A549 (cell line): ENCODE measurements at regions not wholly inside any gene's neighbourhood (a gene's known extent, or its start where the extent isn't known, plus 50 kb on each side); places are given as distances from the start of the nearest gene placed in this dataset.

ENCODE experiments used
- ATAC-seq, 2 experiments: fragments of 200-7000 bp in 1 of 2; fragments of >200 bp in 1 of 2; cut with Nextera tagmentation in 1 of 2; cut with Tn5 transposase in 1 of 2; 3 replicates each; pipeline versions ENCODE4 v1.8.0 to v1.9.1; 2018 to 2020; ENCODE audit warnings: mild to moderate bottlenecking in 1 of 2, moderate library complexity in 1 of 2
- CTCF ChIA-PET: fragments of 300-600 bp; sonication (Branson Sonifier 250); formaldehyde crosslinking; extraction: SDS; loops from one replicate; lab custom pipeline; 2021; ENCODE audit warnings: antibody characterized with exemption, inconsistent platforms; lab: Yijun Ruan, JAX
- POLR2A ChIA-PET: fragments of 350-600 bp; formaldehyde crosslinking; extraction: SDS; loops from one replicate; lab custom pipeline; 2021; ENCODE audit warnings: antibody characterized with exemption, inconsistent platforms; lab: Yijun Ruan, JAX
- DNase-seq, 2 experiments: peaks; one replicate each; pipeline versions ENCODE4 v3.0.0 to v3.0.0-alpha.2; 2011 to 2016; ENCODE audit warnings: low read depth in 1 of 2, low spot score in 1 of 2
- FAIRE-seq: peaks from 2 replicates; lab custom pipeline; 2011; peaks lifted over from hg19 to GRCh38; lab: Jason Lieb, UNC
- H3K27ac ChIP-seq, 2 experiments: fragments of >200 bp; sonication (Bioruptor Twin); formaldehyde crosslinking; 3 replicates each; pipeline ENCODE4 v1.5.1; 2016 to 2017
- H3K4me1 ChIP-seq: fragments of >200 bp; sonication (Bioruptor Twin); formaldehyde crosslinking; 3 replicates; pipeline ENCODE4 v1.6.1; 2016
- H3K4me2 ChIP-seq: fragments of >200 bp; sonication (Bioruptor Twin); formaldehyde crosslinking; 3 replicates; pipeline ENCODE4 v1.6.1; 2016
- H3K4me3 ChIP-seq: fragments of >200 bp; sonication (Bioruptor Twin); formaldehyde crosslinking; 3 replicates; pipeline ENCODE4 v1.5.1; 2016
- H3K9me3 ChIP-seq: fragments of >200 bp; sonication (Bioruptor Twin); formaldehyde crosslinking; 3 replicates; pipeline ENCODE4 v1.6.1; 2016
- BCL3 ChIP-seq: fragments of >200 bp; sonication (Bioruptor Twin); formaldehyde crosslinking; IDR thresholded peaks from 3 replicates; pipeline ENCODE4 v1.6.1; 2016
- BHLHE40 ChIP-seq: IDR thresholded peaks from 2 replicates; pipeline ENCODE4 v1.6.1; 2012; ENCODE audit warnings: low read depth, low read length, inconsistent platforms
- CBX2 ChIP-seq: fragments of 200-600 bp; sonication (generic); IDR thresholded peaks from 2 replicates; pipeline ENCODE4 v1.6.1; 2016; ENCODE audit warnings: low read depth, mild to moderate bottlenecking, borderline replicate concordance
- CEBPB ChIP-seq, 2 experiments: fragments of >200 bp in 1 of 2; sonication (Bioruptor Twin) in 1 of 2; formaldehyde crosslinking in 1 of 2; IDR thresholded peaks; 2 replicates each; pipeline ENCODE4 v1.6.1; 2012 to 2016
- CHD4 ChIP-seq: fragments of 200-600 bp; sonication (generic); IDR thresholded peaks from 2 replicates; pipeline ENCODE4 v1.6.1; 2016; ENCODE audit warnings: antibody characterized with exemption, mild to moderate bottlenecking, borderline replicate concordance
- CTCF ChIP-seq: fragments of >200 bp; sonication (Bioruptor Twin); formaldehyde crosslinking; IDR thresholded peaks from 3 replicates; pipeline ENCODE4 v1.5.1; 2016
- E2F6 ChIP-seq: IDR thresholded peaks from 2 replicates; pipeline ENCODE4 v1.6.1; 2012; ENCODE audit warnings: low read depth, borderline replicate concordance
- EHMT2 ChIP-seq: fragments of 200-600 bp; sonication (generic); IDR thresholded peaks from 2 replicates; pipeline ENCODE4 v1.6.1; 2016; ENCODE audit warnings: antibody characterized with exemption, low read depth, mild to moderate bottlenecking, moderate library complexity
- ELK1 ChIP-seq: fragments of 150-350 bp; IDR thresholded peaks from 2 replicates; pipeline ENCODE4 v1.6.1; 2014; ENCODE audit warnings: low read depth, mild to moderate bottlenecking, low read length
- ESRRA ChIP-seq: fragments of 150-350 bp; IDR thresholded peaks from 2 replicates; pipeline ENCODE4 v1.6.1; 2014; ENCODE audit warnings: mild to moderate bottlenecking, low read length, borderline replicate concordance
- FOSB ChIP-seq: fragments of 250-450 bp; sonication (Bioruptor Pico); IDR thresholded peaks from 2 replicates; pipeline ENCODE4 v1.5.0; 2020; ENCODE audit warnings: mild to moderate bottlenecking, moderate library complexity
- HDAC2 ChIP-seq: fragments of 200-600 bp; sonication (generic); IDR thresholded peaks from 2 replicates; pipeline ENCODE4 v1.6.1; 2016
- HES2 ChIP-seq: fragments of >200 bp; sonication (Bioruptor Twin); formaldehyde crosslinking; IDR thresholded peaks from 2 replicates; pipeline ENCODE4 v1.6.1; 2016
- JUNB ChIP-seq: fragments of >200 bp; sonication (Bioruptor Twin); formaldehyde crosslinking; IDR thresholded peaks from 2 replicates; pipeline ENCODE4 v1.6.1; 2016
- KDM1A ChIP-seq: fragments of 200-600 bp; sonication (generic); IDR thresholded peaks from 2 replicates; pipeline ENCODE4 v1.6.1; 2016; ENCODE audit warnings: low read depth, mild to moderate bottlenecking
- MAX ChIP-seq: IDR thresholded peaks from 2 replicates; pipeline ENCODE4 v1.6.1; 2012
- NR3C1 ChIP-seq: fragments of >200 bp; sonication (Bioruptor Twin); formaldehyde crosslinking; IDR thresholded peaks from 3 replicates; pipeline ENCODE4 v1.6.1; 2017
- PHF8 ChIP-seq: fragments of 200-600 bp; sonication (generic); IDR thresholded peaks from 2 replicates; pipeline ENCODE4 v1.6.1; 2016; ENCODE audit warnings: low read depth, mild to moderate bottlenecking, antibody characterized with exemption, moderate library complexity, borderline replicate concordance
- POLR2AphosphoS2 ChIP-seq: conservative IDR thresholded peaks from 2 replicates; pipeline ENCODE4 v1.6.1; 2012; ENCODE audit warnings: low read length, improper control_type of control experiment, inconsistent platforms
- RAD21 ChIP-seq, 2 experiments: fragments of >200 bp in 1 of 2; sonication (Bioruptor Twin) in 1 of 2; formaldehyde crosslinking in 1 of 2; IDR thresholded peaks in 1 of 2; conservative IDR thresholded peaks in 1 of 2; 2 replicates in 1 of 2; 3 replicates in 1 of 2; pipeline ENCODE4 v1.6.1; 2012 to 2018; ENCODE audit warnings: inconsistent platforms in 1 of 2
- RARB ChIP-seq: fragments of 250-450 bp; sonication (Bioruptor Pico); IDR thresholded peaks from 2 replicates; pipeline ENCODE4 v1.8.0; 2021; ENCODE audit warnings: mild to moderate bottlenecking, moderate library complexity
- RFX5 ChIP-seq: fragments of 450-650 bp; IDR thresholded peaks from 2 replicates; pipeline ENCODE4 v1.7.1; 2014; ENCODE audit warnings: antibody characterized with exemption, mild to moderate bottlenecking, moderate library complexity
- SREBF2 ChIP-seq: fragments of 450-650 bp; IDR thresholded peaks from 2 replicates; pipeline ENCODE4 v1.6.1; 2014; ENCODE audit warnings: mild to moderate bottlenecking, moderate library complexity
- TFCP2L1 ChIP-seq: fragments of 250-450 bp; sonication (Bioruptor Pico); IDR thresholded peaks from 2 replicates; pipeline ENCODE4 v1.5.0; 2021; ENCODE audit warnings: mild to moderate bottlenecking
- TP53 ChIP-seq: fragments of 250-450 bp; sonication (Bioruptor Pico); IDR thresholded peaks from 2 replicates; pipeline ENCODE4 v1.5.0; 2021; ENCODE audit warnings: mild to moderate bottlenecking, moderate library complexity
- USF2 ChIP-seq: fragments of 450-650 bp; IDR thresholded peaks from 2 replicates; pipeline ENCODE4 v1.6.1; 2014; ENCODE audit warnings: antibody characterized with exemption
- ZFP36 ChIP-seq: fragments of 450-650 bp; IDR thresholded peaks from 2 replicates; pipeline ENCODE4 v1.6.1; 2014; ENCODE audit warnings: borderline replicate concordance; ENCODE audit not compliant: partially characterized antibody
- ZSCAN20 ChIP-seq: fragments of 250-450 bp; sonication (Bioruptor Pico); IDR thresholded peaks from 2 replicates; pipeline ENCODE4 v1.8.0; 2022; ENCODE audit warnings: mild to moderate bottlenecking, moderate library complexity
- WGBS: methylation state at CpG from one replicate; pipeline ENCODE4 v1.1.6; 2017; ENCODE audit errors: missing lambda C conversion rate; 5-methylcytosine and 5-hydroxymethylcytosine counted together

GRCh38 chr14:38553586-38553985, 297.7 kb upstream of the CLEC14A start:
- Histone ChIP-seq H3K4me3 (no peak overlapping the region), H3K9me3 (no peaks in the 10 kb centered on the region), H3K4me1 (no peaks in the 10 kb centered on the region), H3K27ac (no peak overlapping the region), H3K4me2 (no peak overlapping the region)
- no peak for FAIRE-seq
- TF ChIP-seq RAD21 (conservative IDR thresholded peaks at IDR 0.05 in 1 of 2, IDR thresholded peaks at IDR 0.05 in 1 of 2) (no peak), FOSB (CRISPR knock-in tag) (no peak), BHLHE40 (no peak), ELK1 (no peak), TFCP2L1 (CRISPR knock-in tag) (no peak), E2F6 (no peak), NR3C1 (no peak), CEBPB (IDR thresholded peaks at IDR 0.05) (no peak), PHF8 (no peak), CBX2 (no peak)
- POLR2A ChIA-PET: no interaction called here
- CTCF ChIA-PET: no interaction called here
- DNase-seq: no peak
- ATAC-seq: no peak

GRCh38 chr14:38549564-38549963, 293.7 kb upstream of the CLEC14A start:
- Histone ChIP-seq H3K4me1 (no peaks in the 10 kb centered on the region), H3K9me3 (no peaks in the 10 kb centered on the region), H3K4me2 (no peak overlapping the region), H3K27ac (no peak overlapping the region), H3K4me3 (no peak overlapping the region)
- CTCF ChIA-PET: interaction anchor here (1.0 kb wide), 1 partner anchor 321 kb away, joined by 3 read pairs; no protein-coding TSS in a partner anchor
- 56% methylated on average over 4 of the region's 4 CpGs for WGBS
- TF ChIP-seq JUNB: no peak
- no peak for TF ChIP-seq CHD4
- no peak for TF ChIP-seq ZSCAN20 (CRISPR knock-in tag)
- TF ChIP-seq NR3C1: no peak
- no peak for TF ChIP-seq HES2
- no peak for TF ChIP-seq HDAC2
- DNase-seq: no peak
- no peak for ATAC-seq
- no peak for FAIRE-seq
- POLR2A ChIA-PET: no interaction called here

GRCh38 chr14:38547961-38548490, 292.1 kb upstream of the CLEC14A start:
- 15% methylated on average over 2 of the region's 2 CpGs for WGBS

More at GRCh38 chr14:38547961-38548490, 292.1 kb upstream of the CLEC14A start:
- no peak for DNase-seq
- Histone ChIP-seq H3K4me1 (no peaks in the 10 kb centered on the region), H3K4me2 (no peak overlapping the region), H3K9me3 (no peaks in the 10 kb centered on the region), H3K27ac (no peak overlapping the region), H3K4me3 (no peak overlapping the region)
- TF ChIP-seq NR3C1: no peak
- no peak for TF ChIP-seq MAX
- TF ChIP-seq SREBF2: no peak
- TF ChIP-seq ESRRA: no peak
- TF ChIP-seq POLR2AphosphoS2: no peak
- no peak for TF ChIP-seq USF2
- no peak for TF ChIP-seq RFX5
- no peak for TF ChIP-seq ZFP36
- TF ChIP-seq EHMT2: no peak
- TF ChIP-seq CTCF: no peak
- no peak for TF ChIP-seq KDM1A
- TF ChIP-seq BCL3: no peak
- TF ChIP-seq RARB (CRISPR knock-in tag): no peak
- TF ChIP-seq TP53 (CRISPR knock-in tag): no peak
- ChIA-PET POLR2A (no interaction called here), CTCF (no interaction called here)
- ATAC-seq: no peak
- FAIRE-seq: no peak
